Esophagus squamous epithelium (tissue), 5 donors: ENCODE measurements at regions not wholly inside any gene's neighbourhood (a gene's known extent, or its start where the extent isn't known, plus 50 kb on each side); places are given as distances from the start of the nearest gene placed in this dataset.
A peak's percentile ranks its signal among the peaks of the same experiment; 100 is the strongest.

ENCODE experiments used
- DNase-seq: peaks from one replicate; lab custom pipeline; 2025; lab: John Stamatoyannopoulos, UW
- H3K27ac ChIP-seq, 4 donors: fragments of 200-600 bp; sonication (generic); one replicate each; pipeline ENCODE4 v1.5.1; 2016 to 2019; ENCODE audit warnings: mild to moderate bottlenecking in 1 of 4
- H3K27me3 ChIP-seq, 4 donors: fragments of 200-600 bp; sonication (generic); 1 replicate in 3 of 4; 2 replicates in 1 of 4; pipeline versions ENCODE4 v1.5.1 to v1.6.0; 2017 to 2021; ENCODE audit warnings: antibody characterized with exemption in 1 of 4
- H3K36me3 ChIP-seq, 3 donors: fragments of 200-600 bp; sonication (generic); one replicate each; pipeline ENCODE4 v1.5.1; 2016 to 2019
- H3K4me1 ChIP-seq, 3 donors: fragments of 200-600 bp; sonication (generic); one replicate each; pipeline ENCODE4 v1.5.1; 2017 to 2019
- H3K4me3 ChIP-seq, 4 donors: fragments of 200-600 bp; sonication (generic); 1 replicate in 3 of 4; 2 replicates in 1 of 4; pipeline ENCODE4 v1.5.1; 2016 to 2019; ENCODE audit warnings: mild to moderate bottlenecking in 2 of 4, moderate library complexity in 1 of 4
- H3K9me3 ChIP-seq, 3 donors: fragments of 200-600 bp; sonication (generic); one replicate each; pipeline ENCODE4 v1.5.1; 2016 to 2019
- CTCF ChIP-seq, 6 experiments: fragments of 450-650 bp in 4 of 6; fragments of 200-600 bp in 2 of 6; sonication (generic) in 2 of 6; IDR thresholded peaks; one replicate each; pipeline ENCODE4 v1.5.1; 2016 to 2019; ENCODE audit warnings: antibody characterized with exemption in 6 of 6, mild to moderate bottlenecking in 4 of 6, moderate library complexity in 4 of 6
- POLR2A ChIP-seq, 4 donors: fragments of 450-650 bp; IDR thresholded peaks; one replicate each; pipeline ENCODE4 v1.6.1; 2017; ENCODE audit warnings: antibody characterized with exemption in 4 of 4, mild to moderate bottlenecking in 4 of 4, moderate library complexity in 3 of 4
- WGBS, 2 donors: methylation state at CpG; one replicate each; pipeline ENCODE4 v1.1.5; 2018; 5-methylcytosine and 5-hydroxymethylcytosine counted together
- intact Hi-C: fragments of 100-400 bp; cut with DNase I; formaldehyde crosslinking; loops from one replicate; pipeline ENCODE4 v1.15.0; 2022
- donor health status: DM: yes; HTN: yes; CAD: no.

DNA sequence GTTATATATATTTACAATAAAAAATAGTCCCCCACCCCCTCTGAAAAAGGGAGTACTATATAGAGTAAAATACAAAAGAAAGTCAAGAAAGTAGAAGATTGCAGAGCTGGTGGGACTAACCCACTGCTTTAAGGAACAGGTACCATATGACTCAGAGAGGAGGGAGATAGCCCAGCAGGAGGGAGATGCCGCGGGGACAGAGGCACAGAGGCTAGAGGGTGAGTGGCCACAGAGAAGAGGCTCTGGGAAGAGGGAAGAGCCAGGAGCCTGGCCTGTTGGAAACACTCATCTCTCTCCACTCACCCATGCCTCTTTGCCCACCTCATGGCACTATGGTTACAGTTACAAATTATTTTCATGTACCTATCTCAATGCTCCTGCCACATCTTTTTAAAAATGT is 53.6 kb upstream of the LYVE1 start:
- Histone ChIP-seq H3K36me3 (no peaks in the 10 kb centered on the region), H3K27ac (peak overlapping the region in 3 of 4 donors; percentile 61 to 78 (median 74)), H3K4me3 (no peak overlapping the region), H3K9me3 (no peaks in the 10 kb centered on the region), H3K27me3 (no peaks in the 10 kb centered on the region), H3K4me1 (peaks cover 10 to 66% (median 42%) of the 10 kb centered on the region in 3 donors)
- no peak for TF ChIP-seq POLR2A (IDR thresholded peaks at IDR 0.05)
- no peak for TF ChIP-seq CTCF (IDR thresholded peaks at IDR 0.05)
- 78 to 88% methylated on average over 2 of the region's 2 CpGs for WGBS, 2 donors
- intact Hi-C loops, result no loop called here
- DNase-seq, result no peak

- Histone ChIP-seq H3K27ac (peak overlapping the region; percentile 53 to 88 (median 78)), H3K36me3 (no peaks in the 10 kb centered on the region), H3K4me3 (no peak overlapping the region), H3K9me3 (no peaks in the 10 kb centered on the region), H3K27me3 (no peaks in the 10 kb centered on the region), H3K4me1 (peaks cover 4 to 38% (median 25%) of the 10 kb centered on the region in 3 donors)
- no peak for DNase-seq
- intact Hi-C loops, result no loop called here
- no peak for TF ChIP-seq POLR2A (IDR thresholded peaks at IDR 0.05)
- TF ChIP-seq CTCF (IDR thresholded peaks at IDR 0.05), result no peak
- 41 to 81% methylated on average over 2 of the region's 2 CpGs for WGBS, 2 donors
Measured at GRCh38 chr11:10619131-10619680, 50.7 kb upstream of the LYVE1 start.

DNA sequence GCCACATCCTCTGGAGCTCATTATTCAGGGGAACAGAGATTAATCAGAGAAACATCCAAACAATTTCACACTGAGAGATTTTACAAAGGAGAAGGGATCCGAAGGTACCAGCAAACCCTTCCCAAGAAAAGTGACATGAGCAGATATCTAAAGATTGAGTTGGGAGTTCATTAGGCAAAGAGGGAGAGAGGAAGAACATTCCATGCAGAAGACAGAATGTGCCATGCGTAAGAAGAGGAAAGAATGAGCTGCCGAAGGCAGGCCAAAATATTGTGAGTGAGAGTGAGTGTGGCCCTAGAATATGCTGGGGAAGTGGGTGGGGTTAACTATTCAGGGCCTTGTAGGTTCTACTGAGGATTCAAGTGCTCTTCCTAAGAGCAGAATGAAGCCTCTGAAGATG is 50.0 kb upstream of the LYVE1 start:
- H3K27ac ChIP-seq, result peak overlapping the region; percentile 53 to 88 (median 78)
- H3K27me3 ChIP-seq, result no peaks in the 10 kb centered on the region
- no peak overlapping the region for H3K4me3 ChIP-seq
- intact Hi-C loops, result no loop called here
- 73 to 83% methylated on average over 3 of the region's 3 CpGs for WGBS, 2 donors
- DNase-seq, result no peak
- no peak for TF ChIP-seq CTCF (IDR thresholded peaks at IDR 0.05)
- no peak for TF ChIP-seq POLR2A (IDR thresholded peaks at IDR 0.05)
- H3K36me3 ChIP-seq, result no peaks in the 10 kb centered on the region
- no peaks in the 10 kb centered on the region for H3K9me3 ChIP-seq
- H3K4me1 ChIP-seq, result peaks cover 2 to 31% (median 22%) of the 10 kb centered on the region in 3 donors
